Esophagus muscularis mucosa (tissue), 4 donors: ENCODE measurements at regions not wholly inside any gene's neighbourhood (a gene's known extent, or its start where the extent isn't known, plus 50 kb on each side); places are given as distances from the start of the nearest gene placed in this dataset.

Source experiments
- DNase-seq: peaks from one replicate; pipeline ENCODE4 v3.0.0-alpha.2; 2017; ENCODE audit errors: extremely low spot score
- H3K27ac ChIP-seq, 4 donors: fragments of 200-600 bp; sonication (generic); replicated peaks in 1 of 4; 1 replicate in 3 of 4; 2 replicates in 1 of 4; pipeline ENCODE4 v1.5.1; 2016 to 2019; ENCODE audit warnings: mild to moderate bottlenecking in 1 of 4
- H3K27me3 ChIP-seq, 4 donors: fragments of 200-600 bp; sonication (generic); one replicate each; pipeline versions ENCODE4 v1.5.1 to v1.6.0; 2016 to 2019
- H3K36me3 ChIP-seq, 4 donors: fragments of 200-600 bp; sonication (generic); one replicate each; pipeline ENCODE4 v1.5.1; 2016 to 2019
- H3K4me1 ChIP-seq, 4 donors: fragments of 200-600 bp; sonication (generic); one replicate each; pipeline ENCODE4 v1.5.1; 2016 to 2019
- H3K4me3 ChIP-seq, 4 donors: fragments of 200-600 bp; sonication (generic); 1 replicate in 2 of 4; 2 replicates in 2 of 4; pipeline ENCODE4 v1.5.1; 2016 to 2019; ENCODE audit warnings: mild to moderate bottlenecking in 4 of 4, moderate library complexity in 1 of 4
- H3K9me3 ChIP-seq, 4 donors: fragments of 200-600 bp; sonication (generic); 1 replicate in 3 of 4; 2 replicates in 1 of 4; pipeline ENCODE4 v1.5.1; 2016 to 2019
- CTCF ChIP-seq, 3 experiments: fragments of 200-600 bp in 2 of 3; fragments of 450-650 bp in 1 of 3; sonication (generic) in 2 of 3; IDR thresholded peaks; one replicate each; pipeline ENCODE4 v1.5.1; 2017 to 2019; ENCODE audit warnings: antibody characterized with exemption in 3 of 3, mild to moderate bottlenecking in 2 of 3, moderate library complexity in 1 of 3
- EP300 ChIP-seq: sonication (generic); formaldehyde crosslinking; IDR thresholded peaks from one replicate; pipeline ENCODE4 v1.6.1; 2017; ENCODE audit warnings: antibody characterized with exemption
- POLR2A ChIP-seq: fragments of 450-650 bp; IDR thresholded peaks from one replicate; pipeline ENCODE4 v1.6.1; 2017; ENCODE audit warnings: antibody characterized with exemption, moderate library complexity, mild to moderate bottlenecking, low read depth
- POLR2AphosphoS5 ChIP-seq, 2 donors: sonication (generic); formaldehyde crosslinking; IDR thresholded peaks; one replicate each; pipeline ENCODE4 v1.6.1; 2017; ENCODE audit warnings: antibody characterized with exemption in 2 of 2
- WGBS: methylation state at CpG from one replicate; pipeline ENCODE4 v1.1.5; 2018; 5-methylcytosine and 5-hydroxymethylcytosine counted together
- intact Hi-C: fragments of 100-400 bp; cut with DNase I; formaldehyde crosslinking; loops from one replicate; pipeline ENCODE4 v1.15.1; 2023

DNA sequence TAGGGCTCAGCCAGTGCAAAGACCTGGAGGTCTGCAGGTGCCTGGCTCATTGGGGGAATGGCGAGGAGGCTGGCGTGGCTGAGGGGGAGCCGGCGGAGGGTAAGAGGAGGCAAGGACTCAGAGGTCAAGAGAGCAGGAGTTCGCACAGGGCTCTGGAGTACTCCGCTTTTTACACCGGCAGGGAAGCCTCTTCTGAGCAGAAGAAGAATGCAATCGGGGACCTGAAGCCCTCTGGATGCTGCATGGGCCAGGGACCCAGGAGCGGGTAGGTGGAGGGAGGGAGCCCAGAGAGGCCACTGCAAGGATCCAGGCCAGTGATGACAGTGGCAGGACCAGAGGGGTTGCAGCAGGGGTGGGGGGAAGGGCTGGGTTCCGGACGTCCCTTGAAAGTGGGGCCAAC lies 70.4 kb upstream of the TAMM41 start:
- 91% methylated on average over 9 of the region's 11 CpGs for WGBS
- no peaks in the 10 kb centered on the region for H3K9me3 ChIP-seq

DNA sequence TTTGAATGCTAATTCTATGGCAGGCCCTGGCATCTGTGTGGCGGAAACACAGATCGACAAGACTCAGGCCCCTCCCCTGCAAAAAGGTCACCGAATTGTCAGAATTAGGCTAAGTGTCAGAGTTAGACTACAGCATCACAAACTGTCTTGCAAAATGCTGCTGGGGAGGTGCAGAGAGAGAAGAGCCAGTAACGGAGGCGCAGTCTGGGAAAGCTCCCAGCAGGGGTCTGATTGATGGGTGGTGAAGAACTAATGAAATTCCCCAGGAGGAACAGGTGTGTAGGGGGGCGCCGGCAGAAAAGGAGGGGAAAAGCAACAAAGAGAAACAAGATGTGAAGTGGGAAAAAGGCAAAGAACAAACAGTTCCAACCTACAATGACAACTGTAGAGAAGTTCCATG lies 72.7 kb upstream of the TAMM41 start:
- Histone ChIP-seq H3K27ac (no peak overlapping the region), H3K36me3 (no peaks in the 10 kb centered on the region), H3K9me3 (no peaks in the 10 kb centered on the region), H3K4me1 (no peaks in the 10 kb centered on the region), H3K27me3 (no peaks in the 10 kb centered on the region), H3K4me3 (no peak overlapping the region)
- intact Hi-C loops = no loop called here
- TF ChIP-seq CTCF (IDR thresholded peaks at IDR 0.05) (no peak), EP300 (no peak), POLR2AphosphoS5 (IDR thresholded peaks at IDR 0.05) (no peak), POLR2A (no peak)
- no peak for DNase-seq
- WGBS = 38% methylated on average over 7 of the region's 7 CpGs

More for the DNA sequence above, 70.4 kb upstream of the TAMM41 start:
- TF ChIP-seq EP300 = no peak
- no peaks in the 10 kb centered on the region for H3K4me1 ChIP-seq
- H3K27me3 ChIP-seq = no peaks in the 10 kb centered on the region
- no peak overlapping the region for H3K27ac ChIP-seq
- intact Hi-C loops = no loop called here
- no peak for DNase-seq
- no peak overlapping the region for H3K4me3 ChIP-seq
- no peaks in the 10 kb centered on the region for H3K36me3 ChIP-seq

- 66% methylated on average over 2 of the region's 2 CpGs for WGBS
- Histone ChIP-seq H3K36me3 (no peaks in the 10 kb centered on the region), H3K4me3 (no peak overlapping the region), H3K27ac (no peak overlapping the region), H3K27me3 (no peaks in the 10 kb centered on the region), H3K4me1 (no peaks in the 10 kb centered on the region), H3K9me3 (no peaks in the 10 kb centered on the region)
- DNase-seq = no peak
- TF ChIP-seq POLR2A (no peak), EP300 (no peak), CTCF (IDR thresholded peaks at IDR 0.05) (no peak), POLR2AphosphoS5 (IDR thresholded peaks at IDR 0.05) (no peak)
- intact Hi-C loops = no loop called here
These were observed 77.8 kb upstream of the TAMM41 start for GRCh38 chr3:11924518-11924917.

- Histone ChIP-seq H3K4me1 (no peaks in the 10 kb centered on the region), H3K27ac (no peak overlapping the region), H3K36me3 (no peaks in the 10 kb centered on the region), H3K27me3 (no peaks in the 10 kb centered on the region), H3K9me3 (no peaks in the 10 kb centered on the region), H3K4me3 (no peak overlapping the region)
- DNase-seq = no peak
- intact Hi-C loops = no loop called here
- 90% methylated on average over 3 of the region's 3 CpGs for WGBS
- TF ChIP-seq POLR2A (no peak), EP300 (no peak), POLR2AphosphoS5 (IDR thresholded peaks at IDR 0.05) (no peak), CTCF (IDR thresholded peaks at IDR 0.05) (no peak)
These were observed 75.8 kb upstream of the SYN2 start for GRCh38 chr3:11928381-11928780.

- H3K36me3 ChIP-seq = no peaks in the 10 kb centered on the region
- H3K4me3 ChIP-seq = no peak overlapping the region
- WGBS = 84% methylated on average over 4 of the region's 4 CpGs
- H3K27ac ChIP-seq = no peak overlapping the region
- no peak for TF ChIP-seq POLR2AphosphoS5 (IDR thresholded peaks at IDR 0.05)
- no peak for TF ChIP-seq EP300
- TF ChIP-seq POLR2A = no peak
- TF ChIP-seq CTCF (IDR thresholded peaks at IDR 0.05) = no peak
- no peaks in the 10 kb centered on the region for H3K27me3 ChIP-seq
- no peaks in the 10 kb centered on the region for H3K9me3 ChIP-seq
- H3K4me1 ChIP-seq = no peaks in the 10 kb centered on the region
- DNase-seq = no peak
- intact Hi-C loops = no loop called here
These were observed 74.7 kb upstream of the SYN2 start for GRCh38 chr3:11929531-11929930.
